ENCODE measurements at regions not wholly inside any gene's neighbourhood (a gene's known extent, or its start where the extent isn't known, plus 50 kb on each side); places are given as distances from the start of the nearest gene placed in this dataset.

GRCh38 chr3:8220291-8220690, 281.3 kb upstream of the LMCD1 start:
- ATAC-seq (replicated peaks in 6 of 8), result peak in 1 of 8 experiments; percentile 35
- in situ Hi-C loops (cut with MboI; ENCODE audit: low pct_unique_long_range_greater_than_20kb in 2 of 9, low sequenced_read_pairs in 9 of 9, unreplicated experiment in 9 of 9), result no loop called here
- Histone ChIP-seq H3K27ac (no peak overlapping the region), H3K4me3 (no peak overlapping the region), H3K4me1 (replicated peaks in 1 of 2) (peaks cover 10 to 12% of the 10 kb centered on the region in 2 donors)

- WGBS, 10 experiments, result 18 to 100% (median 69%) methylated on average over 1 to 4 of the region's 4 CpGs
- Histone ChIP-seq H3K4me1 (replicated peaks in 1 of 2) (peaks cover under 1 to 3% of the 10 kb centered on the region in 2 donors), H3K27ac (no peak overlapping the region), H3K4me3 (no peak overlapping the region)
- peak in 3 of 8 experiments; percentile 24 to 65 (median 49) for ATAC-seq (replicated peaks in 6 of 8)
- in situ Hi-C loops (cut with MboI; ENCODE audit: low pct_unique_long_range_greater_than_20kb in 2 of 9, low sequenced_read_pairs in 9 of 9, unreplicated experiment in 9 of 9), result no loop called here
Observed at GRCh38 chr3:8223766-8224165, 277.9 kb upstream of the LMCD1 start.

GRCh38 chr3:8224941-8225340, 276.7 kb upstream of the LMCD1 start:
- in situ Hi-C loops (cut with MboI; ENCODE audit: low pct_unique_long_range_greater_than_20kb in 2 of 9, low sequenced_read_pairs in 9 of 9, unreplicated experiment in 9 of 9), result no loop called here
- Histone ChIP-seq H3K4me1 (replicated peaks in 1 of 2) (peaks cover 0 to 3% of the 10 kb centered on the region in 2 donors), H3K4me3 (no peak overlapping the region), H3K27ac (no peak overlapping the region)
- ATAC-seq (replicated peaks in 6 of 8), result no peak
- WGBS, 10 experiments, result 50 to 100% (median 84%) methylated on average over 2 to 6 of the region's 6 CpGs; no CpG with 5 or more reads in 1 of the 10 experiments

GRCh38 chr3:8233938-8234337, 267.7 kb upstream of the LMCD1 start:
- no peaks in the 10 kb centered on the region for H3K4me1 ChIP-seq (replicated peaks in 1 of 2)
- 25 to 100% (median 93%) methylated on average over 1 to 2 of the region's 2 CpGs for WGBS, 10 experiments
- H3K4me3 ChIP-seq, result no peak overlapping the region
- ATAC-seq (replicated peaks in 6 of 8), result no peak
- no peak overlapping the region for H3K27ac ChIP-seq
- in situ Hi-C loops (cut with MboI; ENCODE audit: low pct_unique_long_range_greater_than_20kb in 2 of 9, low sequenced_read_pairs in 9 of 9, unreplicated experiment in 9 of 9), result no loop called here

DNA sequence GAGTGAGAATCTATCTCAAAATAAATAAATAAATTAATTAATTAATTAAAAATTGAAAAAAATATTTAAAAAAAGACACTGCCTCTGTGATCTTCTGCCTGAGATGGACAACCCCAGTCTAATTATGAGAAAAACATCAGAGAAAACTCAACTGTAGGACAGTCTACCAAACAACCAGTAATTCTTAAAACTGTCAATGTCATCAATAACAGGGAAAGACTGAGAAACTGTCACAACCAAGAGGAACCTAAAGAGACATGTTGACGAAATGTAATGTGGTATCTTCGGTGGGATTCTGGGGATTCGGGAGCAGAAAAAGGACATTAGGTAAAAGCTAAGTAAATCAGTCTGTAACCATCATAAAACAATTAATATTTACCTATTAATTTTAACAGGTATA, 265.4 kb upstream of the LMCD1 start:
- no peak overlapping the region for H3K4me3 ChIP-seq
- H3K4me1 ChIP-seq (replicated peaks in 1 of 2), result no peaks in the 10 kb centered on the region
- ATAC-seq (replicated peaks in 6 of 8), result no peak
- in situ Hi-C loops (cut with MboI; ENCODE audit: low pct_unique_long_range_greater_than_20kb in 2 of 9, low sequenced_read_pairs in 9 of 9, unreplicated experiment in 9 of 9), result no loop called here
- H3K27ac ChIP-seq, result no peak overlapping the region
- 40 to 83% (median 67%) methylated on average over 1 to 3 of the region's 3 CpGs; no CpG with 5 or more reads in 1 of the 10 experiments for WGBS, 10 experiments

GRCh38 chr3:8237893-8238292, 263.7 kb upstream of the LMCD1 start:
- WGBS, 10 experiments, result 41 to 94% (median 83%) methylated on average over 2 to 5 of the region's 5 CpGs
- H3K4me3 ChIP-seq, result no peak overlapping the region
- H3K4me1 ChIP-seq (replicated peaks in 1 of 2), result no peaks in the 10 kb centered on the region
- no peak for ATAC-seq (replicated peaks in 6 of 8)
- in situ Hi-C loops (cut with MboI; ENCODE audit: low pct_unique_long_range_greater_than_20kb in 2 of 9, low sequenced_read_pairs in 9 of 9, unreplicated experiment in 9 of 9), result no loop called here
- no peak overlapping the region for H3K27ac ChIP-seq

GRCh38 chr3:8238432-8238831, 263.2 kb upstream of the LMCD1 start:
- in situ Hi-C loops (cut with MboI; ENCODE audit: low pct_unique_long_range_greater_than_20kb in 2 of 9, low sequenced_read_pairs in 9 of 9, unreplicated experiment in 9 of 9), result no loop called here
- Histone ChIP-seq H3K4me3 (no peak overlapping the region), H3K4me1 (replicated peaks in 1 of 2) (no peaks in the 10 kb centered on the region), H3K27ac (no peak overlapping the region)
- WGBS, 10 experiments, result 29 to 100% (median 89%) methylated on average over 1 of the region's 1 CpG
- no peak for ATAC-seq (replicated peaks in 6 of 8)

- ATAC-seq (replicated peaks in 6 of 8), result no peak
- H3K4me1 ChIP-seq (replicated peaks in 1 of 2), result no peaks in the 10 kb centered on the region
- H3K27ac ChIP-seq, result no peak overlapping the region
- in situ Hi-C loops (cut with MboI; ENCODE audit: low pct_unique_long_range_greater_than_20kb in 2 of 9, low sequenced_read_pairs in 9 of 9, unreplicated experiment in 9 of 9), result no loop called here
- H3K4me3 ChIP-seq, result no peak overlapping the region
- WGBS, 10 experiments, result 14 to 100% (median 80%) methylated on average over 1 to 2 of the region's 2 CpGs; no CpG with 5 or more reads in 3 of the 10 experiments
Observed at GRCh38 chr3:8239095-8239494, 262.5 kb upstream of the LMCD1 start.

DNA sequence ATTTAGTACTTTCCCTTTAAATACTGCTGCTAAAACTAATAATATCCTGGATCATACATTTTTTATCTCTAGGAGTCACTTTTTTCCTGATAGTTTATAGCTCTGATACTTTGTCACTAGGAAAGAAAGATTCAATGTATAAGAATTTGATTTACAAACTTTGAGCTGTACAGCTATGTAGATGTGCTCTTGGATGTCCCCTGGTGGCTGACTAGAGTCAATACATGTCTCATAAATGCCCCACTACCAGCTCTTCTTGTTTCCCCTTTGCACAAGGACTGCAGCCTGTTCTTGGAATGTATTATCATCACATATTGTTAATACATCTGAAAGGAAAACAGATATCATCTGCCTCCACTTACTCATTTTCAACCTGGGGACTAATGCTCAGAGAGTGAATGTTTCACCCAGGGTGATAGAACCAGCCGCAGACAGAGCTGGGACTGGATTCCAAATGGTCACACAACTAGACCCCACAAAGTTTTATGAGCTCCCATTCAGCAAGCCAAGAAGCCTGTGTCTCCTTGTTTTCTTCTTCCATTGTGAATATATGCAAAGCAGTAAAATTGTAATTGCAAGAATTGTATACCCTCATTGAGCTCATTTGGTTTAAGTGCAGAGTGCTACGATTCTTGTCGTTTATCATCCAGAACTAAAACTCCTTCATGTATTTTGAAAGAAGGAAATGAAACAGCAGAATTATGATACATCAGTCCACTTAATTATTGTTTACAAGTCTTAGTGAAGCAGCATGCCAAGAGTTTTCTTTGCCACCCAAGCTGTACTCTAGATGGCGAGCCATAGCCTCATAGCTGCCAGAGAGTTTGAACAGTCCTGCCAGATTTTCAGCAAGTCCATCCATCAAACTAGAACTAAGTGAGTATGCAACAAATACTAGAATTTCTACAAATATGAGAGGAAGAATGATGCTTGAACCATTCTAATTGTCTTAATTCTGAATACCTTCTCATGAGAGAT, 261.6 kb upstream of the LMCD1 start:
- in situ Hi-C loops (cut with MboI; ENCODE audit: low pct_unique_long_range_greater_than_20kb in 2 of 9, low sequenced_read_pairs in 9 of 9, unreplicated experiment in 9 of 9), result no loop called here

GRCh38 chr3:8246070-8246469, 255.6 kb upstream of the LMCD1 start:
- 20 to 100% (median 54%) methylated on average over 1 to 2 of the region's 2 CpGs; no CpG with 5 or more reads in 2 of the 10 experiments for WGBS, 10 experiments
- no peak overlapping the region for H3K27ac ChIP-seq
- ATAC-seq (replicated peaks in 6 of 8), result no peak
- H3K4me3 ChIP-seq, result no peak overlapping the region
- peaks cover 0 to 5% of the 10 kb centered on the region in 2 donors for H3K4me1 ChIP-seq (replicated peaks in 1 of 2)
- in situ Hi-C loops (cut with MboI; ENCODE audit: low pct_unique_long_range_greater_than_20kb in 2 of 9, low sequenced_read_pairs in 9 of 9, unreplicated experiment in 9 of 9), result no loop called here

More for the DNA sequence above, 261.6 kb upstream of the LMCD1 start:
- H3K4me1 ChIP-seq (replicated peaks in 1 of 2), result no peaks in the 10 kb centered on the region
- WGBS, 10 experiments, result 13 to 100% (median 92%) methylated on average over 1 to 4 of the region's 4 CpGs
- peak in 4 of 8 experiments; percentile 52 to 72 (median 67) for ATAC-seq (replicated peaks in 6 of 8)
- no peak overlapping the region for H3K4me3 ChIP-seq
- H3K27ac ChIP-seq, result no peak overlapping the region

DNA sequence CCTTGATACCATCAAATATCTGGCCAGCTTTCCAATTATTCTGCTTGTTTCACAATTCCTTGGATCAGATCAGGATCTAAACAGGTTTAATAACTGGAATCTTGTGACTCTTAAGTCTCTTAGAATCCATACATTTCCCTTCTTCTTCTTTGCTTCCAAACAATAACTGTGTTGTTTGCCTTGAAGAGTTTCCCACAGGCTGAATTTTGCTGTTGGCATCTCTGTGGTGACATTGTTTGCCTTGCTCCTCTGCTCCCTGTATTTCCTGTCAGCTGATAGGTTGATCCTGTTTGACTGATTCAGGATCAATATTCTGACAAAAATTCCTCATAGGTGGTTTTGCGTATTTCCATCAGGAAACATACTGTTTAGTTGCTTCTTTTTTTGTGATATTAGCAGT, 248.4 kb upstream of the LMCD1 start:
- in situ Hi-C loops (cut with MboI; ENCODE audit: low pct_unique_long_range_greater_than_20kb in 2 of 9, low sequenced_read_pairs in 9 of 9, unreplicated experiment in 9 of 9), result no loop called here

DNA sequence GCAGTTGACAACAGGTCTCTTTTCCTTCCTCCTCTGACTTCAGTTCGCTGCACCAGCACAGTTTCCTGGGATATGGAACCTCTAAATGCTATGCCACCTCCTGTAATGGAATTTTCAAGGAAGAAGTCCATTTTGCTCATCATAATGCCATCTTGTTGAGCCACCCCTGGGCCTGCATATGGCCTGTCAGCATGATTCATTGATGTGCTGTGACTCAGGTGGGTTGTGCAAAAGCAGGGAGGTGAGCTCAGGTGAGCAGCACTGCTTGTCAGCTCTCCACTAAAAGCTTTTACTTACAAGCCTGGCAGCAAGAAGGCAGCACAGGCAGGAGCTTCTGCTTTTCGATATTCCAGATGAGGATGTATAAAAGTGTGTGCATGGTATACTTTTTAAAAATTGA, 247.1 kb upstream of the LMCD1 start:
- WGBS, 10 experiments, result 0 to 86% (median 15%) methylated on average over 1 to 2 of the region's 2 CpGs; no CpG with 5 or more reads in 5 of the 10 experiments
- in situ Hi-C loops (cut with MboI; ENCODE audit: low pct_unique_long_range_greater_than_20kb in 2 of 9, low sequenced_read_pairs in 9 of 9, unreplicated experiment in 9 of 9), result no loop called here
- no peak for ATAC-seq (replicated peaks in 6 of 8)
- no peak overlapping the region for H3K4me3 ChIP-seq
- H3K27ac ChIP-seq, result no peak overlapping the region
- peaks cover 0 to 2% of the 10 kb centered on the region in 2 donors for H3K4me1 ChIP-seq (replicated peaks in 1 of 2)

More for the DNA sequence above, 248.4 kb upstream of the LMCD1 start:
- peaks cover 0 to 2% of the 10 kb centered on the region in 2 donors for H3K4me1 ChIP-seq (replicated peaks in 1 of 2)
- H3K27ac ChIP-seq, result no peak overlapping the region
- no peak overlapping the region for H3K4me3 ChIP-seq
- no peak for ATAC-seq (replicated peaks in 6 of 8)
- 0 to 100% (median 66%) methylated on average over 1 of the region's 1 CpG; no CpG with 5 or more reads in 4 of the 10 experiments for WGBS, 10 experiments

DNA sequence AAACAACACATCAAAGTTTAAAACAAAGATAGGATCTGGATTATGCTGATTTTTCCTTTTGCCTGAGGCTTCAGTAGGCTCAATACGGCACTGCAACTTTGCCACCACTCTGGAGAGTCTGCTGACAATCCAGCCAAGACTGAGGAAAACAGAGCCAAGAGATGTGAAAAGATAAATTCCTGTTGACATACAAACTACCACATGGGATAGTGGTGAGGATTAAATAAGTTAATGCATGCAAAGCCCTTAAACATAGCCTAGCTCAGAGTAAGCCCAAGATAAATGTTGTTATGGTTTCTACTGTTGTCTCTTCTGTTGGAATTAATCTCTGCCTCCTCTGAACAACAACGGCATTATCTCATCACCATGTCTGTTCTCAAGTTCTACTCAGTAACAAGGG, 245.9 kb upstream of the LMCD1 start:
- WGBS, 10 experiments, result 0 to 100% (median 87%) methylated on average over 1 to 2 of the region's 2 CpGs; no CpG with 5 or more reads in 1 of the 10 experiments
- Histone ChIP-seq H3K27ac (no peak overlapping the region), H3K4me1 (replicated peaks in 1 of 2) (peaks cover 0 to 2% of the 10 kb centered on the region in 2 donors), H3K4me3 (no peak overlapping the region)
- no peak for ATAC-seq (replicated peaks in 6 of 8)
- in situ Hi-C loops (cut with MboI; ENCODE audit: low pct_unique_long_range_greater_than_20kb in 2 of 9, low sequenced_read_pairs in 9 of 9, unreplicated experiment in 9 of 9), result no loop called here

All from motor neuron (in vitro differentiated cells).